HG03354 (cell line): ENCODE measurements at regions not wholly inside any gene's neighbourhood (a gene's known extent, or its start where the extent isn't known, plus 50 kb on each side); places are given as distances from the start of the nearest gene placed in this dataset.
"Not testable (repeated sequence)": the region's sequence is repeated elsewhere in the genome, so short reads cannot be mapped to it uniquely, and the experiment has no call there.

Experiments used
- ATAC-seq: cut with Tn5 transposase; IDR thresholded peaks from one replicate; pipeline ENCODE4 v1.9.1; 2021; ENCODE audit warnings: mild to moderate bottlenecking; ENCODE audit not compliant: unreplicated experiment, poor library complexity, severe bottlenecking

GRCh38 chr4:29867412-29867811 lies 852.8 kb upstream of the PCDH7 start:
- no peak for ATAC-seq

GRCh38 chr4:29900336-29900735 lies 819.8 kb upstream of the PCDH7 start:
- no peak for ATAC-seq

- no peak for ATAC-seq
Observed at GRCh38 chr4:29908276-29908675, 811.9 kb upstream of the PCDH7 start.

DNA sequence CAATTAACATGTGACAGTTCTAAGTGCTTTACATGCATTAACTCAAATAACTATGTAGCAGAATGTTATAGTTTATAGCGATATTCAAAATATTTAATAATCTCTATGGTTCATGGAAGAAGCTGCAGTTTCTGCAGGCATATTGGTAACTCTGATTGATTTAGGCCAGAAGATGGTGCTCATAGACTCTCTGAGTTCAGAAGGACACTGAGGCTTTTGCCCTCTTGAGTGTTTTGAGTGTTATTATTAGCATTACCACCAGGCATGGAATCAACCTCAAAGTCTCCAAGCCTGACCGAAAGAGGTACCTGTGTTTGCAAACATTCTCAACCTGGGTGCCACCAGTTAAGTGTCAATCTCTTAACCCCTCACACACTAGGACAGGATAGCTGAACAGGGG lies 792.3 kb upstream of the PCDH7 start:
- no peak for ATAC-seq

GRCh38 chr4:29948451-29948850 lies 771.7 kb upstream of the PCDH7 start:
- no peak for ATAC-seq

GRCh38 chr4:29948858-29949257 lies 771.3 kb upstream of the PCDH7 start:
- no peak for ATAC-seq

DNA sequence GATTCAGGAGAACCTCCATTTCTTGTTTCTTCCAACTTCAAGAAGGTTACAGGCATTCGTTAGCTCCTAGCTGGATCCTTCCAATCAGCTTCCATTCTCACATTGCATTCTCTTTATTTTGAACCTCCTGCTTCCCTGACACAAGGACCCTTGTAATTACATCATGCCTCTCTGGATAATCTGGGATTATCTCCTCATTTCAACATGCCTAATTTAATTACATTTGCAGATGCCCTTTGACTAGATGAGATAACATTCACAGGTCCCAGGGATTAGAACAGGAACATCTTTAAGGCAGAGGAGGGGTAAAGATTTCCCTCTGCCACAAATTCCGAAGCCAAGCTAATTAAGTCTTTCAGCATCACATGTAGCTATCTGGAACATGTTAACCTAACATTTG lies 753.8 kb upstream of the PCDH7 start:
- ATAC-seq = no peak

GRCh38 chr4:29970626-29971025 lies 749.5 kb upstream of the PCDH7 start:
- ATAC-seq = no peak

DNA sequence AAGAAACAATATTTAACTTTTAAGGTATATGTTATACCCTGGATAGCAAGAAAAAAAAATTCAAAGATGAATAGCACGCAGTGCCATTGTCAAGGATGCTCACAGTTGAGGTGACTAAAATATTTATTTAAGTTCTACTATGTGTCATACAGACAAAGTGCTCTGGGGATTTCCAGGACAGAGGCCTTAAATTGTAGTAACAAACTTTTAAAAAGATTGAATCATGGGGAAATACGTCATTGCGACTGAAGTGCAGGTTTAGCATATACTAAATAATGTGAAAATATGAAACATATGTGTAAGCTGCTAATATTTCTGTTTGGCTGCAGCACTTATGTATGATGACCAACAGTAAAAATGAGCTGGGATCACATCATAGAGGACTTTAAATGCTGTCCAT lies 748.0 kb upstream of the PCDH7 start:
- no peak for ATAC-seq

GRCh38 chr4:29983890-29984289 lies 736.3 kb upstream of the PCDH7 start:
- ATAC-seq = no peak

DNA sequence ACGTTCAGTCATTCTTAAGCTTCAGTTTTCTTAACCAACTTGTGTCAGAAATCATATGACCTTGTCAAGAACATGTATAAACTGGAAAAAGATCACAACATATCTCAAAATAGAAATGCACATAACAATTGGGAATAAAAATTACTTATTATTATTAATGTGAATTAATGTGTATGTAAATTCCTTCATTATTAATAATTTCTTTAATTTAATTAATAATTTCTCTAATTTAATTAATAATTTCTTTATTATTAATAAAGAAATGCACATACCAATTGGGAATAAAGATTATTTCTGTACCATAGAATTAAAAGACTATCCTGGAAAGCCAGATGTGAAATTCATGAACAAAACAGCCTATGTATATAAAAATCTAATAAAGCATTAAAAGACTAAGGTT lies 718.5 kb upstream of the PCDH7 start:
- no peak for ATAC-seq

- ATAC-seq = no peak
Observed at GRCh38 chr4:30002341-30002740, 717.8 kb upstream of the PCDH7 start.

- ATAC-seq = no peak
Observed at GRCh38 chr4:30005995-30006394, 714.2 kb upstream of the PCDH7 start.

DNA sequence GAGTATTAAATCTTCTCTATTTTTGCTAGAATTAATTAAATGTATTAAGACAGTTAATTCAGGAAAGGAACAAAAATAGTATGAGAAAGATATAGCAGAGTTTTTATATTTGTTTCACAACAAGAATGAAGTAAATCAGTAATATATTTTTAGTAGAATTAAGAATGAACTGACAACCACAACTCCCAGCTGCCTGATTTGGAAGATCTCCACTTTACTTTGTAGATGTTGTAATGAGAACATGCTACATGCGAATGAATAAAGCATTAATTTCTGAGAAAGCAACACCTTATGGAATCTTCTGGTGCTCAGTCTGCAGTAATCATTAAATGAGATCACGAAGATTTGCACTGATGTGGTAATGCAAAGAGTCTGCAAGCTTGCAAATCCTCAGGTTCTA lies 695.6 kb upstream of the PCDH7 start:
- no peak for ATAC-seq

DNA sequence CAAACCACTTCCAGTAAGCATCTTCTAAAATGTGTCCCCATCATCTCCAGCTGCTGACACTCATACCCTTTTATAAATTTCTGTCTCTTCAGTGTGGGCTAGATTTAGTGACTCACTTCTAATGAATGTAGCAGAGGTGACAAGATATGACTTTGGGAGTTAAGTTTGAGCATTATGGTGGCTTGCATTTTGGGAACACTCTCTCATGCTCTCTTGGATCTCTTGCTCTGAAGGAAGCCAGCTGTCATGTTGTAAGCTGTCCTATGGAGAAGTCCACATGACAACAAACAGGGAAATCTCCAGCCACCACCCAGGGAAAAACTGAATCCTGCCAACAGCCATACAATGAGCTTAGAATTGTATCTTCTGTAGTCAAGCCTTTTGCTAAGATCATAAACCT lies 691.3 kb upstream of the PCDH7 start:
- no peak for ATAC-seq

GRCh38 chr4:30056016-30056766 lies 664.0 kb upstream of the PCDH7 start:
- no peak for ATAC-seq

GRCh38 chr4:30068234-30068633 lies 651.9 kb upstream of the PCDH7 start:
- ATAC-seq = no peak

GRCh38 chr4:30073011-30073710 lies 647.0 kb upstream of the PCDH7 start:
- ATAC-seq = no peak

GRCh38 chr4:30092420-30093128 lies 627.6 kb upstream of the PCDH7 start:
- ATAC-seq = not testable (repeated sequence)

- ATAC-seq = no peak
Observed at GRCh38 chr4:30094887-30095286, 625.3 kb upstream of the PCDH7 start.

- ATAC-seq = no peak
Observed at GRCh38 chr4:30103455-30103854, 616.7 kb upstream of the PCDH7 start.
